ENCODE measurements at regions not wholly inside any gene's neighbourhood (a gene's known extent, or its start where the extent isn't known, plus 50 kb on each side); places are given as distances from the start of the nearest gene placed in this dataset.
"Not testable (repeated sequence)": the region's sequence is repeated elsewhere in the genome, so short reads cannot be mapped to it uniquely, and the experiment has no call there.

- no peak for DNase-seq
Measured at GRCh38 chr3:73234354-73235014, 173.0 kb downstream of the EBLN2 start.

- DNase-seq, result no peak
Measured at GRCh38 chr3:73235768-73236167, 174.3 kb downstream of the EBLN2 start.

GRCh38 chr3:73236867-73237266, 175.4 kb downstream of the EBLN2 start:
- no peak for DNase-seq

- DNase-seq, result no peak
Measured at GRCh38 chr3:73243740-73244139, 182.3 kb downstream of the EBLN2 start.

GRCh38 chr3:73245459-73245858, 184.0 kb downstream of the EBLN2 start:
- no peak for DNase-seq

- DNase-seq, result peak; percentile 11 to 23
Measured at GRCh38 chr3:73249047-73249446, 187.6 kb downstream of the EBLN2 start.

GRCh38 chr3:73254062-73254461, 192.6 kb downstream of the EBLN2 start:
- no peak for DNase-seq

GRCh38 chr3:73255609-73256029, 194.2 kb downstream of the EBLN2 start:
- peak; percentile 54 to 64 for DNase-seq

GRCh38 chr3:73257186-73257585, 195.7 kb downstream of the EBLN2 start:
- DNase-seq, result no peak

- no peak for DNase-seq
Measured at GRCh38 chr3:73258057-73258456, 196.6 kb downstream of the EBLN2 start.

- DNase-seq, result no peak
Measured at GRCh38 chr3:73259291-73259690, 197.8 kb downstream of the EBLN2 start.

- DNase-seq, result no peak
Measured at GRCh38 chr3:73259856-73260255, 198.4 kb downstream of the EBLN2 start.

- DNase-seq, result not testable (repeated sequence)
Measured at GRCh38 chr3:73266558-73266957, 205.1 kb downstream of the EBLN2 start.

GRCh38 chr3:73269126-73269525, 207.7 kb downstream of the EBLN2 start:
- DNase-seq, result not testable (repeated sequence)

GRCh38 chr3:73270839-73271483, 209.5 kb downstream of the EBLN2 start:
- DNase-seq, result peak; percentile 40 to 48

GRCh38 chr3:73273341-73273740, 211.9 kb downstream of the EBLN2 start:
- DNase-seq, result no peak

- DNase-seq, result no peak
Measured at GRCh38 chr3:73280746-73281145, 219.3 kb downstream of the EBLN2 start.

GRCh38 chr3:73284472-73284871, 223.0 kb downstream of the EBLN2 start:
- no peak for DNase-seq

- no peak for DNase-seq
Measured at GRCh38 chr3:73291541-73291940, 230.1 kb downstream of the EBLN2 start.

GRCh38 chr3:73292220-73292619, 230.8 kb downstream of the EBLN2 start:
- DNase-seq, result no peak

- DNase-seq, result no peak
Measured at GRCh38 chr3:73294537-73294936, 233.1 kb downstream of the EBLN2 start.

- no peak for DNase-seq
Measured at GRCh38 chr3:73295876-73296635, 234.6 kb downstream of the EBLN2 start.

- DNase-seq, result no peak
Measured at GRCh38 chr3:73296859-73297258, 235.4 kb downstream of the EBLN2 start.
